B cell (primary cell): ENCODE measurements at regions not wholly inside any gene's neighbourhood (a gene's known extent, or its start where the extent isn't known, plus 50 kb on each side); places are given as distances from the start of the nearest gene placed in this dataset.

ENCODE experiments used
- CTCF ChIP-seq: fragments of 200-600 bp; IDR thresholded peaks from one replicate; pipeline ENCODE4 v1.8.0; 2022; ENCODE audit warnings: antibody characterized with exemption, mild to moderate bottlenecking
- EZH2 ChIP-seq: IDR thresholded peaks from 2 replicates; pipeline ENCODE4 v1.6.1; 2012; ENCODE audit warnings: borderline replicate concordance, low read depth, mild to moderate bottlenecking, moderate library complexity, low read length; ENCODE audit not compliant: insufficient read depth, poor library complexity, severe bottlenecking

GRCh38 chr5:115432691-115433090 lies 111.9 kb downstream of the FEM1C start:
- TF ChIP-seq CTCF (no peak), EZH2 (no peak)
